IPS DF 19.7 (cell line): ENCODE measurements at regions not wholly inside any gene's neighbourhood (a gene's known extent, or its start where the extent isn't known, plus 50 kb on each side); places are given as distances from the start of the nearest gene placed in this dataset.
"Not testable (repeated sequence)": the region's sequence is repeated elsewhere in the genome, so short reads cannot be mapped to it uniquely, and the experiment has no call there.

Source experiments
- DNase-seq: peaks from one replicate; pipeline ENCODE4 v3.0.0-alpha.2; 2013; ENCODE audit warnings: low read depth, low spot score

- DNase-seq, result no peak
Measured at GRCh38 chr11:121901886-121902285, 214.1 kb downstream of the BLID start.

DNA sequence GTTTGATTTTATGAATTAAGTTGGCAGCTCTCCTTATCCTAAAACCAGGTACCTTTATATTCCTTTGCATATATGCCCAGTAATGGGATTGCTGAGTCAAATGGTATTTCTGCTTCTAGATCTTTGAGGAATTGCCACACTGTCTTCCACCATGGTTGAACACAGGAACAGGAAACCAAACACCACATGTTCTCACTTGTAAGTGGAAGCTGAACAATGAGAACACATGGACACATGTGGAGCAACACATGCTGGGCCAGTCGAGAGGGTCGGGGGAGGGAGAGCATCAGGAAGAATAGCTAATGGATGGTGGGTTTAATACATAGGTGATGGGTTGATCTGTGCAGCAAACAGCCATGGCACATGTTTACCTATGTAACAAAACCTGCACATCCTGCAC, 214.6 kb downstream of the BLID start:
- DNase-seq, result not testable (repeated sequence)

- DNase-seq, result no peak
Measured at GRCh38 chr11:121899520-121899919, 216.5 kb downstream of the BLID start.

GRCh38 chr11:121898903-121899302, 217.1 kb downstream of the BLID start:
- DNase-seq, result no peak

DNA sequence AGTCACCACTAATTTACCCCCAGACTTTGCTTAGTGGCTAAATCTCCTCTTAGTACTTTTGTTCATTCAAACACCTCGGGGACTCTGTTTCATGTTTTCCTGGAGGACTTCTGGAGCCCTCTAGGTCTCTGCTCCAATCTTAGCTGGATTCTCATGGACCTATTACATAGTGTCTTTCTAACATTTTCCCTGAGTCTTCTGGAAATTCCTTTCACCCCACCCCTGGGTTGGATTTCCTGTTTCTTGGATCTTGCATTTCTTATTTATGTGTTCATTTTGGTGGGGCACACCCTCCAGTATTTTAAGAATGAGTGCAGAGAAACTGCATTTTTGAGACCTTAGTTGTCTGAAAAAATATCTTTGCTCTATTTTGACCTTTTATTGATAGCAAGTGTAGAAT, 220.1 kb downstream of the BLID start:
- no peak for DNase-seq

DNA sequence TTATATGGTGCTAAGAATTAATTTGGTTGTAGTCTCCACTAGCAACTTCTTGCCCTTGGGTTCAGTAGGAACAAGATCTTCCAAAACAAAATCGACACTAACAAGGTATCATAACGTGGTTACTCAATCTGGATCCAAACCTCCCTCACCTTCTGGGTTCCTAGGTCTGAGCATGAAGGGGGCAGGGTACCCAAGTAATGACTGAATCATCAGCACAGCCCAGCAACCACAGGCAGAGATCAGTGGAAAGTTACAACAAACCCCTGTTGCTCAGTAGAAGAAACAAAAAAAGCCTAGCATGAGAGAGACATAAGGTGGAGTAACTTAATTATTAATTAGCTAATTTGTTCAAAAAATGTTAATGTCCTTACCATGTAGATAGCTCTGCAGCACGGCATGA, 221.4 kb downstream of the BLID start:
- no peak for DNase-seq

GRCh38 chr11:121892863-121893262, 223.2 kb downstream of the BLID start:
- DNase-seq, result no peak

GRCh38 chr11:121892131-121892681, 223.8 kb downstream of the BLID start:
- DNase-seq, result peak; percentile 45

DNA sequence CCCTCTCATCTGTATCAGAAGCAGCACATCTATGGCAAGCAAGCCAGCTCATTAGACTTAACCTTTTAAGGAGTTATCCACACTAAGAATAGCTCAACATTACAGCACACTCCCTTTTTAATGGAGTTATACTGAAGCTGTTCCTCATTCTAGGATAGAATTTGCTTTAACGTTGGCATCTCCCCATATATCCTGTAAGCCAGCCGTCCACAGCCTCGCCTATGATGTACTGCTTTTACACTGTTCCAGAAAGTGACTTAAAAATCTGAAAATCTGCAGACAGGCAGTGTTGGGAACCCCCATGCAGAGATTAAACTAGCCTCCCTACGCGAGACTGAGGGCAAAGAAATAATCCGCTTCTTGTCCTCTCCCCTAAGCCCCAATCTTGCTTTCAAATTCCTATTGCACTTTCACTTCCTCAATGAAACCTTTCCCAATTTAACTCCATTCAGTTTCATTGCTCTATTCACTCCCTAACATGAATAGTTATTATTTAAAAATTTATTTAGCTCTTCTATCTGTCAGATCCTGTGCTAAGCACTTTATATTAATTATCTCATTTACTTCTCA, 225.0 kb downstream of the BLID start:
- DNase-seq, result no peak

- no peak for DNase-seq
Measured at GRCh38 chr11:121890377-121890776, 225.6 kb downstream of the BLID start.

DNA sequence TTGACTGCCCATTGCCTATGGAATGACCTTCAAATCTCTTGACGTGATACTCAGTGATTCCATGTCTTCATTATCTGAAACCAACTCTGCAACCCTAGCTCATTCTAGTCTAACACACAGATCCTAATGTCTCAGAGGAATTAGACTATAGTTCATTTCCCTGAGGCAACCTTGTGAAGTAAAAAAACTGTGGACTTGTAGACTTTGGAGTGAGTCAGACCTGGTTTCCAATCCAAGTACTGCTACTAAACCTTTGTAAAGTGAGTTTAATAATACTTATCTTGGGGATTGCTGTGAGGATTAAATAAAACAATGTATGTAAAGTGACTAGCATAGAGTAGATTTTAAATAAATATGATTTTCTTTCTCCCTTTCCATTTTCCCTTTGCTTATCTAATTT, 226.1 kb downstream of the BLID start:
- no peak for DNase-seq

DNA sequence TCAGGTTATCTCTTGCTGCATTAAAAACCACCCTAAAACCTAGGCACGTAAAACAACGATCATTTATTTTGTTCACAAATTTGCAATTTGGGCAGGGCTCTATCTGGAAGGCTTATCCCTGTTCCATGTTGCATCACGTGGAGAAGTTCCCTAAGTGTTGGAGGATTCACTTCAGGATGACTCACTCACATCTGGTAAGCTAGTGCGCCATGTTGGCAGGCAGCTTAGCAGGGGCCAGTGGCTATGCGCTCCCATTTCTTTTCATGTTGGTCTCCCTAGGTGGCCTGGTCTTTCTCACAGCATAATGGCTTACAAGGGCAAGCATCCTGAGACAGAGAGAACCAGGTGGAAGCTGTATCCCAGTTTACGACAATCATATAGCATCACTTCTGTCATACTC, 226.8 kb downstream of the BLID start:
- DNase-seq, result no peak

GRCh38 chr11:121887976-121888557, 227.9 kb downstream of the BLID start:
- DNase-seq, result no peak

GRCh38 chr11:121887569-121887968, 228.4 kb downstream of the BLID start:
- no peak for DNase-seq

GRCh38 chr11:121886996-121887395, 229.0 kb downstream of the BLID start:
- no peak for DNase-seq

GRCh38 chr11:121886005-121886734, 229.8 kb downstream of the BLID start:
- DNase-seq, result no peak

DNA sequence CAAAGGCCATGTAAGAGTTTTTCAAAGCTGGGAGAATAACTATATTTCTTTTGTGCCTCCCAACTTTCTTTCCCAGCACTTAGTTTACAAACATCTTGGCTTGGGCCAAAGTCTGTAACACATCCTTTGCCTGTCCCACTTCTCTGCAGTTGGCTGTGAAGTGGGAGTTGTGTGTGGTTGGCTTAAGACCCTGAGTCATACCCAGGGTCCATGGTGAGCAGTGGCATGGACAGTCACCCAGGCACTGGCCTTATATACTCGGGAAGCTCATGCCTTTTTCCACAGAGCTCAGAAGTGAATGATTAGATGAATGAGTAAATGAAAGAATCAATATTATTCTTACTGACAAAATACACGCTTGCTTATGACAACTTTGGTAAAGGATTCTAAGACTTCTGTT, 231.4 kb downstream of the BLID start:
- DNase-seq, result no peak

DNA sequence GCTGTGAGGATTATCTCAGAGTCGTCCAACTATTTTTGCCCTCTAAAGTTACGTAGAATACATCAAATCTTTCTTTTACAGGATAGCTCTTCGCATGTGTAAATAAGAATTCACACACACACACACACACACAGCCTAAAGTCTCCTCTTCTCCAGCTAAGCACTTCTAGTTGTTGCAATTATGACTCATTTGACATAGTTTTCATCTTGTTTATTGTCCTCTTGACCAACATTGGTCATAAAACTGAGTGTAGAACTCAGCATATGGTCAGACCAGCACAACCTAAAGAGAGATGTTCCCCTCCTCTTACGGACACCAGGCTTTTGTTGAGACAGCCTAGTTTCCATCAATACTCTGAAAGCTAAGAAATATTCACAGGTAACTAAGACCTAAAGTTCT, 234.2 kb downstream of the BLID start:
- DNase-seq, result no peak

DNA sequence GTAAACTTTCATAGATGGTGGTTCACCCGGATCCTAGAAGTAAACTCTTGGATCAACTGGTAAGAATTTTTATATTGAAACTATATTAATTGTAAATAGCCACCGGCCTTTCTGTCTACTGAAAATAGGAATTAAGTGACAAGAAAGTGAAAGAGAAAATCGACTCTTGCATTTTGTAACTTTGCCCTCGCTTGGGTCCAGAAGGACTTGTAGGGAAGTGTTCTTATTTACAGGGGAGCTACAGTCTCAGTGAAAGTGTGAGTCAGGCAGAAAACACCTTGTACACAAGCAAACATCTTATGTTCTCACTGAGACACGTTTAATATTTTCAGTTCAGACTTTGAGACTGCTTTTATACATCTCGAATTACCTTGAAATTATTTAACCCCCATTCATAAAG, 238.9 kb downstream of the BLID start:
- DNase-seq, result no peak

DNA sequence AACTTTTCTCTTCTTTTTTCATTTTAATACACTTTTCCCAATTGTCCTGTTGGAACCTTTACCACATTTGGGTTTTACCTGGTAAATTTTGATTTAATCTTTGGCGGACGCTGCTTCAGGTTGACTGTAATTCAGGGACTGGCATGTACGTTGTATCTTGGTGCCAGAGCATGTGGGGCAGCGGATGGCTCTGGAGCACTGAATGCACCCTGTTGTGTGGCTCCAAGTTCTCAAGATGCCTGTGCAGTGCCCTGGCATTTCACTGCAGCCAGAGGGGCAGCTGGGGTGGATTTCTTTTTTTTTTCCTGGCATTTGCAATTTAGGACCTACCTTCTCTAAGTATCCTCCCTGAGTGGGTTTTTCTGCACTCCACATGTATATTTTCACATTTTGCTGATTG, 242.2 kb downstream of the BLID start:
- DNase-seq, result no peak

- DNase-seq, result no peak
Measured at GRCh38 chr11:121872356-121872755, 243.7 kb downstream of the BLID start.

DNA sequence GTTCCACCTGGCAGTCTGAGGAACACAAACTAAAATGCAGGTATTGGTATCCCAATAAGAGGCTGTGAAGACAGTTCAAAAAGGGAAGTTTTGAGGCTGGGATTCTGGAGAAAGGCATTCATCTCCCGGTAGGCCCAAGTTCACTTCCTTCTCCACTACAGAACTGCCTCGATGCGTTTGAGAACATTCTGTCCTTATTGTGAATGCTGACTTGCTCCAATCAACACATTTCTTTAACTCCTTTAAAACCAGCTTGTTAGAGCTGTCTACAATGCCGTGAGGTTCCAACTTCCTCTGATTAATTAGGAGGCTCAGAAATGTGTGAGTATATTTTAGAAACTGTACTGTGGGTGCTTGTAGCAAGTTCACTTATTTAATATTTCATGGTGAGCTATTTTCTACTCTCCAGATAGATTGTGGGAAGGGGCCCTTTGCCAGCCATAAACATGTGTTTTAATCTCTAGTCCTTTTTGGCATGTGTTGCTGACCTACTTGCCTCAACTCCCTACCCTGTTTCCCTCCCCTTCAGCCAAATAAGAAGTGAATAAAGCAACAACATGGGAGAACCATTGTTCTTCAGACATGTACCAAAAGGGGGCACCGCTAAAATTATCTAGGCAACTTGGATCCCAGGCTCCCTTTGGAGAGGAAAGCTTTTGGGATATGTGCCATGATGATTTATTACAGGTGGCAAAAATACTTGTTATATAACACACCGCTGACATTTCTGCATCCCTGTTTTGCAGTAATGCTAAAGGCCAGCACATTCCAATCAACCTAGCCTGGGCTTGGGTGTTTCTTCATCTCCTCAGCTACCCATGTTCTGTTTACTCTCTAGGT, 245.6 kb downstream of the BLID start:
- DNase-seq, result no peak
